H1 (cell line): ENCODE measurements at regions not wholly inside any gene's neighbourhood (a gene's known extent, or its start where the extent isn't known, plus 50 kb on each side); places are given as distances from the start of the nearest gene placed in this dataset.
A peak's percentile ranks its signal among the peaks of the same experiment; 100 is the strongest.

Experiments used
- CTCF ChIA-PET: fragments of 300-600 bp; sonication (Branson Sonifier 250); formaldehyde crosslinking; loops from one replicate; lab custom pipeline; 2021; ENCODE audit not compliant: partially characterized antibody; lab: Charles Lee
- POLR2A ChIA-PET: fragments of 300-600 bp; sonication (Branson Sonifier 250); formaldehyde crosslinking; loops from one replicate; lab custom pipeline; 2021; ENCODE audit warnings: inconsistent platforms; ENCODE audit not compliant: partially characterized antibody; lab: Charles Lee
- DNase-seq, 2 experiments: peaks; one replicate each; pipeline versions ENCODE4 v3.0.0 to v3.0.0-alpha.2; 2010 to 2022; ENCODE audit warnings: low spot score in 2 of 2, low read depth in 1 of 2, mixed read lengths in 1 of 2
- FAIRE-seq: peaks from 2 replicates; lab custom pipeline; 2011; peaks lifted over from hg19 to GRCh38; lab: Jason Lieb, UNC
- H2AFZ ChIP-seq: 2 replicates; pipeline ENCODE4 v1.8.1; 2012; ENCODE audit warnings: low read length, inconsistent platforms
- H2AK5ac ChIP-seq: 2 replicates; pipeline ENCODE4 v1.6.1; 2013; ENCODE audit warnings: low read depth, low read length
- H2BK120ac ChIP-seq: replicated peaks from 2 replicates; pipeline ENCODE3; 2013; ENCODE audit warnings: low read depth, low read length, inconsistent platforms
- H2BK12ac ChIP-seq: 2 replicates; pipeline ENCODE4 v1.6.1; 2013; ENCODE audit warnings: low read depth, low read length
- H2BK15ac ChIP-seq: 2 replicates; pipeline ENCODE4 v1.6.1; 2013; ENCODE audit warnings: low read length
- H2BK20ac ChIP-seq: 2 replicates; pipeline ENCODE4 v1.6.1; 2013; ENCODE audit warnings: low read length
- H2BK5ac ChIP-seq: 2 replicates; pipeline ENCODE4 v1.6.1; 2013; ENCODE audit warnings: low read depth, low read length
- H3K14ac ChIP-seq: 2 replicates; pipeline ENCODE4 v1.6.1; 2013; ENCODE audit warnings: inconsistent platforms; ENCODE audit not compliant: insufficient read length
- H3K18ac ChIP-seq: 2 replicates; pipeline ENCODE4 v1.6.1; 2013; ENCODE audit warnings: low read length; ENCODE audit errors: extremely low read depth
- H3K23ac ChIP-seq: 2 replicates; pipeline ENCODE4 v1.6.1; 2013; ENCODE audit warnings: inconsistent platforms; ENCODE audit not compliant: insufficient read length
- H3K23me2 ChIP-seq: 2 replicates; pipeline ENCODE4 v1.6.1; 2013; ENCODE audit warnings: low read depth, low read length
- H3K27ac ChIP-seq: 2 replicates; pipeline ENCODE4 v1.6.1; 2011; ENCODE audit warnings: low read depth, low read length, inconsistent platforms
- H3K27me3 ChIP-seq, 4 experiments: replicated peaks in 1 of 4; 1 replicate in 1 of 4; 2 replicates in 3 of 4; pipeline versions ENCODE4 v1.6.1 to v1.8.1; 2011 to 2013; ENCODE audit warnings: low read length in 3 of 4, mild to moderate bottlenecking in 3 of 4, inconsistent platforms in 2 of 4, mixed read lengths in 2 of 4, moderate library complexity in 1 of 4; ENCODE audit not compliant: control insufficient read depth in 3 of 4, insufficient read depth in 3 of 4; ENCODE audit errors: extremely low read depth in 1 of 4
- H3K36me3 ChIP-seq, 4 experiments: 2 replicates each; pipeline versions ENCODE4 v1.6.1 to v1.8.1; 2011 to 2013; ENCODE audit warnings: mild to moderate bottlenecking in 4 of 4, low read length in 3 of 4, moderate library complexity in 2 of 4, control low read depth in 1 of 4, inconsistent platforms in 1 of 4; ENCODE audit not compliant: insufficient read depth in 4 of 4, control insufficient read depth in 2 of 4
- H3K4ac ChIP-seq: replicated peaks from 2 replicates; pipeline ENCODE3; 2013; ENCODE audit warnings: low read length, low read depth, mixed read lengths, inconsistent platforms; ENCODE audit not compliant: insufficient read length
- H3K4me1 ChIP-seq, 4 experiments: replicated peaks in 1 of 4; 1 replicate in 1 of 4; 2 replicates in 3 of 4; pipeline versions ENCODE4 v1.6.1 to v1.8.1; 2011 to 2013; ENCODE audit warnings: low read length in 3 of 4, inconsistent platforms in 2 of 4, mixed read lengths in 1 of 4; ENCODE audit not compliant: insufficient read depth in 4 of 4, control insufficient read depth in 3 of 4
- H3K4me2 ChIP-seq, 2 experiments: 2 replicates each; pipeline versions ENCODE4 v1.6.1 to v1.8.1; 2011 to 2013; ENCODE audit warnings: low read depth in 2 of 2, low read length in 2 of 2, control low read depth in 1 of 2, inconsistent platforms in 1 of 2, mild to moderate bottlenecking in 1 of 2; ENCODE audit not compliant: insufficient read depth in 1 of 2
- H3K4me3 ChIP-seq, 4 experiments: fragments of 200-600, 300-600 bp in 1 of 4; sonication (generic), shearing (Covaris generic), sonication (Bioruptor Twin) in 1 of 4; 2 replicates each; pipeline versions ENCODE4 v1.5.1 to v1.8.1; 2011 to 2016; ENCODE audit warnings: low read length in 4 of 4, low read depth in 3 of 4, control low read depth in 2 of 4, inconsistent platforms in 2 of 4, mild to moderate bottlenecking in 2 of 4, mixed read lengths in 1 of 4, moderate library complexity in 1 of 4; ENCODE audit not compliant: insufficient read depth in 2 of 4; ENCODE audit errors: extremely low read depth in 1 of 4
- H3K56ac ChIP-seq: replicated peaks from 2 replicates; pipeline ENCODE3; 2013; ENCODE audit warnings: low read depth, mild to moderate bottlenecking, mixed read lengths, low read length, inconsistent platforms; ENCODE audit not compliant: insufficient read length
- H3K79me1 ChIP-seq: 2 replicates; pipeline ENCODE4 v1.6.1; 2013; ENCODE audit warnings: low read depth, low read length, control low read depth
- H3K79me2 ChIP-seq, 2 experiments: 2 replicates each; pipeline versions ENCODE4 v1.6.1 to v1.8.1; 2012 to 2013; ENCODE audit warnings: low read length in 2 of 2, mild to moderate bottlenecking in 2 of 2, inconsistent platforms in 1 of 2; ENCODE audit not compliant: insufficient read depth in 2 of 2, control insufficient read depth in 1 of 2
- H3K9ac ChIP-seq, 4 experiments: replicated peaks in 1 of 4; 1 replicate in 1 of 4; 2 replicates in 3 of 4; pipeline versions ENCODE4 v1.6.1 to v1.8.1; 2011 to 2013; ENCODE audit warnings: low read depth in 3 of 4, low read length in 3 of 4, control low read depth in 2 of 4, mild to moderate bottlenecking in 2 of 4, moderate library complexity in 2 of 4, inconsistent platforms in 1 of 4; ENCODE audit errors: extremely low read depth in 1 of 4
- H3K9me3 ChIP-seq, 2 experiments: 2 replicates each; pipeline versions ENCODE4 v1.6.1 to v1.8.1; 2012 to 2013; ENCODE audit warnings: mild to moderate bottlenecking in 2 of 2, moderate library complexity in 2 of 2, control low read depth in 1 of 2, inconsistent platforms in 1 of 2, low read depth in 1 of 2, low read length in 1 of 2, mixed read lengths in 1 of 2; ENCODE audit not compliant: insufficient read depth in 2 of 2
- H4K20me1 ChIP-seq, 2 experiments: replicated peaks in 1 of 2; 2 replicates each; pipeline versions ENCODE3 to v1.8.1; 2011 to 2013; ENCODE audit warnings: inconsistent platforms in 2 of 2, low read length in 2 of 2, mild to moderate bottlenecking in 1 of 2; ENCODE audit not compliant: insufficient read depth in 2 of 2, control insufficient read depth in 1 of 2
- H4K5ac ChIP-seq: 2 replicates; pipeline ENCODE4 v1.6.1; 2013; ENCODE audit warnings: low read length, low read depth, mixed read lengths, inconsistent platforms; ENCODE audit not compliant: insufficient read length
- H4K8ac ChIP-seq: 2 replicates; pipeline ENCODE4 v1.8.0; 2013; ENCODE audit warnings: mild to moderate bottlenecking, moderate library complexity, low read length, inconsistent platforms; ENCODE audit not compliant: insufficient read depth; ENCODE audit errors: extremely low read depth
- H4K91ac ChIP-seq: replicated peaks from 2 replicates; pipeline ENCODE3; 2013; ENCODE audit warnings: low read length, mixed read lengths, inconsistent platforms; ENCODE audit not compliant: insufficient read length
- ASH2L ChIP-seq: fragments of 200-600, 300-600 bp; sonication (generic); IDR thresholded peaks from one replicate; pipeline ENCODE4 v1.7.1; 2017; ENCODE audit warnings: low read length
- BACH1 ChIP-seq: IDR thresholded peaks from 2 replicates; pipeline ENCODE4 v1.6.1; 2012; ENCODE audit warnings: low read length, improper control_type of control experiment
- CHD2 ChIP-seq: IDR thresholded peaks from 2 replicates; pipeline ENCODE4 v1.6.1; 2012; ENCODE audit warnings: low read length, improper control_type of control experiment
- CREB1 ChIP-seq: IDR thresholded peaks from 2 replicates; pipeline ENCODE4 v1.6.1; 2012; ENCODE audit warnings: inconsistent platforms
- CTBP2 ChIP-seq: IDR thresholded peaks from 2 replicates; pipeline ENCODE4 v1.7.0; 2011; ENCODE audit warnings: borderline replicate concordance, mild to moderate bottlenecking, moderate library complexity, mixed read lengths, low read length; ENCODE audit not compliant: insufficient read depth, insufficient read length
- JUND ChIP-seq: IDR thresholded peaks from 2 replicates; pipeline ENCODE4 v1.6.1; 2011; ENCODE audit warnings: mild to moderate bottlenecking, improper control_type of control experiment, low read length
- KDM4A ChIP-seq: IDR thresholded peaks from one replicate; pipeline ENCODE4 v1.7.1; 2012; ENCODE audit warnings: low read depth, mild to moderate bottlenecking, moderate library complexity, low read length, inconsistent platforms; ENCODE audit not compliant: severe bottlenecking
- KDM5A ChIP-seq: fragments of 200-600 bp; IDR thresholded peaks from 2 replicates; pipeline ENCODE4 v1.7.1; 2012; ENCODE audit warnings: mild to moderate bottlenecking, low read length, inconsistent platforms, mixed read lengths
- NANOG ChIP-seq: IDR thresholded peaks from 2 replicates; pipeline ENCODE4 v1.6.1; 2011; ENCODE audit warnings: low read length, low read depth, mild to moderate bottlenecking, inconsistent platforms; ENCODE audit not compliant: insufficient read depth, poor library complexity, severe bottlenecking
- POLR2A ChIP-seq, 2 experiments: IDR thresholded peaks; 1 replicate in 1 of 2; 2 replicates in 1 of 2; pipeline ENCODE4 v1.6.1; 2011; ENCODE audit warnings: low read depth in 2 of 2, low read length in 2 of 2, mild to moderate bottlenecking in 2 of 2; ENCODE audit errors: control extremely low read depth in 1 of 2
- POLR2AphosphoS5 ChIP-seq: IDR thresholded peaks from 2 replicates; pipeline ENCODE4 v1.6.1; 2011; ENCODE audit warnings: low read depth, low read length
- RFX5 ChIP-seq: IDR thresholded peaks from 2 replicates; pipeline ENCODE4 v1.6.1; 2011; ENCODE audit warnings: low read depth, low read length, improper control_type of control experiment, borderline replicate concordance
- SRF ChIP-seq: IDR thresholded peaks from 2 replicates; pipeline ENCODE4 v1.6.1; 2011; ENCODE audit warnings: mild to moderate bottlenecking, low read depth, low read length, moderate library complexity
- TAF7 ChIP-seq: optimal IDR thresholded peaks from 2 replicates; pipeline ENCODE3; 2011; ENCODE audit warnings: low read depth, mild to moderate bottlenecking, inconsistent platforms, low read length, moderate library complexity, borderline replicate concordance
- TCF12 ChIP-seq: IDR thresholded peaks from 2 replicates; pipeline ENCODE4 v1.6.1; 2011; ENCODE audit warnings: low read depth, mild to moderate bottlenecking, low read length
- WGBS, 2 experiments: shearing (Covaris generic) in 1 of 2; methylation state at CpG; one replicate each; pipeline versions ENCODE4 v1.1.6 to v1.1.7; 2013 to 2015; ENCODE audit warnings: low lambda C conversion rate in 2 of 2, mixed read lengths in 2 of 2, inconsistent platforms in 1 of 2, low coverage in 1 of 2, missing lambda C conversion rate in 1 of 2; ENCODE audit not compliant: insufficient replicate concordance in 2 of 2, insufficient coverage in 1 of 2, insufficient read length in 1 of 2; ENCODE audit errors: extremely low coverage in 1 of 2, missing lambda C conversion rate in 1 of 2; 5-methylcytosine and 5-hydroxymethylcytosine counted together

GRCh38 chr17:77076124-77076830 is 64.5 kb upstream of the SEC14L1 start:
- Histone ChIP-seq H2AFZ (0 out of 2 replicates have a peak overlapping the region, but pooled peaks have one; percentile 18), H3K9me3 (no peaks in the 10 kb centered on the region), H4K91ac (no peak overlapping the region), H3K4me3 (no peak overlapping the region), H3K9ac (no peak overlapping the region), H3K27me3 (no peaks in the 10 kb centered on the region), H2BK120ac (no peak overlapping the region), H4K8ac (no peak overlapping the region), H3K56ac (no peak overlapping the region), H2BK12ac (no peak overlapping the region), H3K4ac (no peak overlapping the region), H4K5ac (no peak overlapping the region), H3K36me3 (no peaks in the 10 kb centered on the region), H3K18ac (no peak overlapping the region), H3K23ac (no peak overlapping the region), H3K4me2 (no peak overlapping the region), H3K23me2 (no peaks in the 10 kb centered on the region), H3K79me2 (no peaks in the 10 kb centered on the region), H3K14ac (no peak overlapping the region), H4K20me1 (no peaks in the 10 kb centered on the region), H3K27ac (no peak overlapping the region), H2BK15ac (no peak overlapping the region), H2AK5ac (no peak overlapping the region), H3K79me1 (no peaks in the 10 kb centered on the region), H2BK20ac (no peak overlapping the region), H2BK5ac (no peak overlapping the region), H3K4me1 (peaks cover 0 to 2% (median 0%) of the 10 kb centered on the region in 4 experiments; a peak in 1 of 7 replicates)
- POLR2A ChIA-PET: interaction anchor here (0.6 to 1.3 kb wide), 2 partner anchors 13 to 595 kb away, joined by 3 to 7 read pairs; no protein-coding TSS in a partner anchor
- no peak for FAIRE-seq
- DNase-seq: no peak
- 87% methylated on average over 14 of the region's 14 CpGs; no CpG with 5 or more reads in 1 of the 2 experiments for WGBS, 2 experiments
- CTCF ChIA-PET: interaction anchor here (1.0 to 5.1 kb wide), 5 partner anchors 11 to 207 kb away, joined by 3 to 44 read pairs (median 3); no protein-coding TSS in a partner anchor
- no peak for TF ChIP-seq TAF7
- no peak for TF ChIP-seq TCF12
- TF ChIP-seq ASH2L: no peak
- no peak for TF ChIP-seq CTBP2
- no peak for TF ChIP-seq RFX5
- TF ChIP-seq POLR2AphosphoS5: no peak
- no peak for TF ChIP-seq SRF
- TF ChIP-seq KDM4A: no peak
- no peak for TF ChIP-seq CHD2
- TF ChIP-seq POLR2A (IDR thresholded peaks at IDR 0.05; ENCODE audit: control extremely low read depth in 1 of 2, low read depth in 2 of 2, low read length in 2 of 2): no peak
- TF ChIP-seq KDM5A: no peak
- no peak for TF ChIP-seq BACH1
- no peak for TF ChIP-seq NANOG
- no peak for TF ChIP-seq JUND
- no peak for TF ChIP-seq CREB1
